DOHH2 (cell line): ENCODE measurements at regions not wholly inside any gene's neighbourhood (a gene's known extent, or its start where the extent isn't known, plus 50 kb on each side); places are given as distances from the start of the nearest gene placed in this dataset.

ENCODE experiments used
- H3F3A ChIP-seq: fragments of 200-600 bp; sonication (generic), shearing (Covaris generic); 2 replicates; pipeline ENCODE4 v1.6.0; 2016; ENCODE audit warnings: antibody characterized with exemption, mild to moderate bottlenecking; ENCODE audit not compliant: control insufficient read depth, insufficient read depth
- H3K27ac ChIP-seq: fragments of 200-600 bp; sonication (generic); 2 replicates; pipeline ENCODE4 v1.5.1; 2014; ENCODE audit warnings: low read depth, mild to moderate bottlenecking, low read length, moderate library complexity
- H3K27me3 ChIP-seq: fragments of 200-600 bp; sonication (generic); 2 replicates; pipeline ENCODE4 v1.6.1; 2014; ENCODE audit warnings: mild to moderate bottlenecking, low read length, mixed read lengths; ENCODE audit not compliant: control insufficient read depth
- H3K36me3 ChIP-seq: fragments of 200-600 bp; sonication (generic); 2 replicates; pipeline ENCODE4 v1.6.1; 2014; ENCODE audit warnings: mild to moderate bottlenecking, low read length, moderate library complexity, mixed read lengths; ENCODE audit not compliant: control insufficient read depth
- H3K4me1 ChIP-seq: fragments of 200-600 bp; sonication (generic); 2 replicates; pipeline ENCODE4 v1.6.1; 2014; ENCODE audit warnings: mild to moderate bottlenecking, low read length, mixed read lengths; ENCODE audit not compliant: control insufficient read depth
- H3K4me2 ChIP-seq: fragments of 200-600 bp; sonication (generic); 2 replicates; pipeline ENCODE4 v1.6.0; 2014; ENCODE audit warnings: mild to moderate bottlenecking, low read length, moderate library complexity
- H3K4me3 ChIP-seq: fragments of 200-600 bp; sonication (generic); 2 replicates; pipeline ENCODE4 v1.5.1; 2014; ENCODE audit warnings: mild to moderate bottlenecking, low read length, mixed read lengths
- H3K79me2 ChIP-seq: fragments of 200-600 bp; sonication (generic); 2 replicates; pipeline ENCODE4 v1.6.1; 2014; ENCODE audit warnings: mild to moderate bottlenecking, low read length, mixed read lengths; ENCODE audit not compliant: control insufficient read depth
- H3K9me2 ChIP-seq: fragments of 200-600 bp; sonication (generic); replicated peaks from 2 replicates; pipeline ENCODE4 v1.6.1; 2014; ENCODE audit warnings: mild to moderate bottlenecking, low read length, mixed read lengths; ENCODE audit not compliant: control insufficient read depth
- H3K9me3 ChIP-seq: fragments of 200-600 bp; sonication (generic); 2 replicates; pipeline ENCODE4 v1.6.1; 2014; ENCODE audit warnings: antibody characterized with exemption, low read length, mixed read lengths; ENCODE audit not compliant: control insufficient read depth, insufficient read depth
- H4K20me1 ChIP-seq: fragments of 200-600 bp; sonication (generic); 2 replicates; pipeline ENCODE4 v1.6.0; 2014; ENCODE audit warnings: low read depth, mild to moderate bottlenecking, antibody characterized with exemption, low read length, moderate library complexity; ENCODE audit not compliant: control insufficient read depth, insufficient read depth
- CTCF ChIP-seq: fragments of 200-600 bp; sonication (generic); IDR thresholded peaks from one replicate; pipeline ENCODE4 v1.5.1; 2014; ENCODE audit warnings: antibody characterized with exemption, mild to moderate bottlenecking, low read depth, low read length; ENCODE audit not compliant: poor library complexity, severe bottlenecking
- EZH2phosphoT487 ChIP-seq: fragments of 200-600 bp; sonication (generic); IDR thresholded peaks from 2 replicates; pipeline ENCODE4 v1.6.1; 2017; ENCODE audit warnings: borderline replicate concordance, mild to moderate bottlenecking, antibody characterized with exemption, low read length, moderate library complexity, mixed read lengths

GRCh38 chr1:59180735-59181134, 116.2 kb upstream of the FGGY start:
- Histone ChIP-seq H3K9me3 (no peaks in the 10 kb centered on the region), H3K27ac (no peak overlapping the region), H3K9me2 (no peaks in the 10 kb centered on the region), H3K27me3 (no peaks in the 10 kb centered on the region), H3K4me2 (no peak overlapping the region), H3K4me3 (no peak overlapping the region), H4K20me1 (no peaks in the 10 kb centered on the region), H3K4me1 (no peaks in the 10 kb centered on the region), H3F3A (no peaks in the 10 kb centered on the region), H3K36me3 (no peaks in the 10 kb centered on the region), H3K79me2 (no peaks in the 10 kb centered on the region)
- TF ChIP-seq CTCF, result no peak
- TF ChIP-seq EZH2phosphoT487, result no peak

GRCh38 chr1:59183749-59184317, 113.1 kb upstream of the FGGY start:
- TF ChIP-seq CTCF (no peak), EZH2phosphoT487 (no peak)
- Histone ChIP-seq H3K27ac (no peak overlapping the region), H3K4me2 (no peak overlapping the region), H4K20me1 (no peaks in the 10 kb centered on the region), H3K79me2 (no peaks in the 10 kb centered on the region), H3K4me3 (no peak overlapping the region), H3K36me3 (no peaks in the 10 kb centered on the region), H3K9me3 (no peaks in the 10 kb centered on the region), H3K27me3 (no peaks in the 10 kb centered on the region), H3K9me2 (no peaks in the 10 kb centered on the region), H3K4me1 (no peaks in the 10 kb centered on the region), H3F3A (no peaks in the 10 kb centered on the region)

GRCh38 chr1:59184365-59184905, 112.5 kb upstream of the FGGY start:
- no peak overlapping the region for H3K27ac ChIP-seq
- H3K4me3 ChIP-seq, result no peak overlapping the region
- H3F3A ChIP-seq, result no peaks in the 10 kb centered on the region
- no peak overlapping the region for H3K4me2 ChIP-seq
- no peaks in the 10 kb centered on the region for H3K79me2 ChIP-seq
- no peaks in the 10 kb centered on the region for H4K20me1 ChIP-seq
- H3K9me3 ChIP-seq, result no peaks in the 10 kb centered on the region
- H3K36me3 ChIP-seq, result no peaks in the 10 kb centered on the region
- no peaks in the 10 kb centered on the region for H3K9me2 ChIP-seq
- TF ChIP-seq CTCF (no peak), EZH2phosphoT487 (no peak)
- no peaks in the 10 kb centered on the region for H3K4me1 ChIP-seq
- H3K27me3 ChIP-seq, result no peaks in the 10 kb centered on the region
